ENCODE measurements at regions not wholly inside any gene's neighbourhood (a gene's known extent, or its start where the extent isn't known, plus 50 kb on each side); places are given as distances from the start of the nearest gene placed in this dataset.

GRCh38 chr5:86008293-86008692 lies 609.4 kb upstream of the COX7C start:
- H3K36me3 ChIP-seq (ENCODE audit: control insufficient read depth, insufficient read depth, low read length), result no peaks in the 10 kb centered on the region
- no TSS peak for BruUV-seq (replicated peaks)
- ATAC-seq (no peak), DNase-seq (ENCODE audit: low read depth, low spot score) (no peak)
- in situ Hi-C loops (cut with HindIII; ENCODE audit: low pct_unique_long_range_greater_than_20kb, low sequenced_read_pairs) (no loop called here), intact Hi-C loops (cut with micrococcal nuclease; ENCODE audit: unreplicated experiment) (no loop called here)
- H3K27me3 ChIP-seq (ENCODE audit: control insufficient read depth, insufficient read depth, low read length), result no peaks in the 10 kb centered on the region
- H3K4me1 ChIP-seq (ENCODE audit: control insufficient read depth, insufficient read depth, low read length), result no peaks in the 10 kb centered on the region
- H3K27ac ChIP-seq (ENCODE audit: low read length), result no peak overlapping the region
- no peak for TF ChIP-seq CTCF (IDR thresholded peaks at IDR 0.05)
- no peak for TF ChIP-seq POLR2AphosphoS5 (IDR thresholded peaks at IDR 0.05; ENCODE audit: low read depth, low read length)
- TF ChIP-seq REST (IDR thresholded peaks at IDR 0.05; ENCODE audit: insufficient read depth in 1 of 2, low read depth in 2 of 2, low read length in 1 of 2), result no peak
- no peak for TF ChIP-seq SIN3A (IDR thresholded peaks at IDR 0.05; ENCODE audit: borderline replicate concordance, insufficient read depth, low read depth, low read length)
- TF ChIP-seq TCF7L2 (IDR thresholded peaks at IDR 0.05; ENCODE audit: low read depth, low read length), result no peak
- H3K9me3 ChIP-seq (ENCODE audit: control insufficient read depth, insufficient read depth, low read depth, low read length), result no peaks in the 10 kb centered on the region
- POLR2A ChIA-PET, result no interaction called here
- no peak overlapping the region for H3K4me3 ChIP-seq (ENCODE audit: low read depth in 2 of 2, low read length in 2 of 2)
- CTCF ChIA-PET, result no interaction called here

- Histone ChIP-seq H3K9me3 (ENCODE audit: control insufficient read depth, insufficient read depth, low read depth, low read length) (no peaks in the 10 kb centered on the region), H3K4me1 (ENCODE audit: control insufficient read depth, insufficient read depth, low read length) (no peaks in the 10 kb centered on the region), H3K4me3 (ENCODE audit: low read depth in 2 of 2, low read length in 2 of 2) (no peak overlapping the region), H3K36me3 (ENCODE audit: control insufficient read depth, insufficient read depth, low read length) (no peaks in the 10 kb centered on the region), H3K27ac (ENCODE audit: low read length) (no peak overlapping the region), H3K27me3 (ENCODE audit: control insufficient read depth, insufficient read depth, low read length) (no peaks in the 10 kb centered on the region)
- no peak for ATAC-seq
- DNase-seq (ENCODE audit: low read depth, low spot score), result no peak
- POLR2A ChIA-PET, result no interaction called here
- no TSS peak for BruUV-seq (replicated peaks)
- no peak for TF ChIP-seq CTCF (IDR thresholded peaks at IDR 0.05)
- no peak for TF ChIP-seq REST (IDR thresholded peaks at IDR 0.05; ENCODE audit: insufficient read depth in 1 of 2, low read depth in 2 of 2, low read length in 1 of 2)
- no peak for TF ChIP-seq TCF7L2 (IDR thresholded peaks at IDR 0.05; ENCODE audit: low read depth, low read length)
- TF ChIP-seq SIN3A (IDR thresholded peaks at IDR 0.05; ENCODE audit: borderline replicate concordance, insufficient read depth, low read depth, low read length), result no peak
- TF ChIP-seq POLR2AphosphoS5 (IDR thresholded peaks at IDR 0.05; ENCODE audit: low read depth, low read length), result no peak
- in situ Hi-C loops (cut with HindIII; ENCODE audit: low pct_unique_long_range_greater_than_20kb, low sequenced_read_pairs) (no loop called here), intact Hi-C loops (cut with micrococcal nuclease; ENCODE audit: unreplicated experiment) (no loop called here)
- CTCF ChIA-PET, result no interaction called here
Measured at GRCh38 chr5:86008704-86009103, 609.0 kb upstream of the COX7C start.

All from Panc1 (cell line).